K562 (cell line): ENCODE measurements at regions not wholly inside any gene's neighbourhood (a gene's known extent, or its start where the extent isn't known, plus 50 kb on each side); places are given as distances from the start of the nearest gene placed in this dataset.

Experiments
- ATAC-seq: fragments of 200-7000 bp; cut with Tn5 transposase; 3 replicates; pipeline ENCODE4 v1.9.1; 2020; ENCODE audit warnings: moderate library complexity
- BruUV-seq: library from RNA; stranded (reverse); fragments of 400-500 nt; replicated peaks from 2 replicates; lab custom pipeline; 2021; lab: Mats Ljungman, UMichigan
- CTCF ChIA-PET: fragments of 300-600 bp; formaldehyde crosslinking; extraction: SDS; loops from one replicate; lab custom pipeline; 2021; ENCODE audit warnings: low intra/inter-chr PET ratio; lab: Yijun Ruan, JAX
- POLR2A ChIA-PET: fragments of 300-600, 350-650 bp; sonication (Branson Sonifier 250); formaldehyde crosslinking; extraction: SDS; loops from one replicate; lab custom pipeline; 2021; ENCODE audit warnings: antibody characterized with exemption, inconsistent platforms; lab: Yijun Ruan, JAX
- DNase-seq, 4 experiments: peaks; one replicate each; pipeline versions ENCODE4 v3.0.0 to v3.0.0-alpha.2; 2011 to 2018; ENCODE audit warnings: low spot score in 3 of 4, mixed read lengths in 3 of 4; ENCODE audit errors: extremely low read depth in 1 of 4
- FAIRE-seq: peaks from 2 replicates; lab custom pipeline; 2011; peaks lifted over from hg19 to GRCh38; lab: Jason Lieb, UNC
- H2AFZ ChIP-seq: 2 replicates; pipeline ENCODE4 v1.6.0; 2011; ENCODE audit warnings: low read depth, low read length, control low read depth, inconsistent platforms
- H3K27ac ChIP-seq: fragments of 200-600 bp; 3 replicates; pipeline ENCODE4 v1.8.0; 2011; ENCODE audit warnings: low read depth, mild to moderate bottlenecking, control low read depth, inconsistent platforms, low read length, moderate library complexity, mixed read lengths; ENCODE audit errors: extremely low read depth
- H3K27me3 ChIP-seq, 2 experiments: fragments of 300-600 bp in 1 of 2; 2 replicates in 1 of 2; 3 replicates in 1 of 2; pipeline versions ENCODE4 v1.6.0 to v1.8.0; 2011; ENCODE audit warnings: inconsistent platforms in 2 of 2, low read length in 2 of 2, mild to moderate bottlenecking in 1 of 2, mixed read lengths in 1 of 2, moderate library complexity in 1 of 2; ENCODE audit not compliant: control insufficient read depth in 2 of 2, insufficient read depth in 2 of 2
- H3K36me3 ChIP-seq: fragments of 300-600 bp; 3 replicates; pipeline ENCODE4 v1.8.0; 2011; ENCODE audit warnings: mild to moderate bottlenecking, low read length, inconsistent platforms; ENCODE audit not compliant: control insufficient read depth, insufficient read depth
- H3K4me1 ChIP-seq, 2 experiments: fragments of 200-600 bp in 1 of 2; replicated peaks in 1 of 2; 2 replicates in 1 of 2; 3 replicates in 1 of 2; pipeline versions ENCODE4 v1.5.1 to v1.8.0; 2011; ENCODE audit warnings: inconsistent platforms in 2 of 2, low read length in 2 of 2, mild to moderate bottlenecking in 1 of 2, mixed read lengths in 1 of 2, moderate library complexity in 1 of 2; ENCODE audit not compliant: control insufficient read depth in 2 of 2, insufficient read depth in 2 of 2
- H3K4me2 ChIP-seq: 2 replicates; pipeline ENCODE4 v1.6.1; 2011; ENCODE audit warnings: low read length, control low read depth, inconsistent platforms, mixed read lengths; ENCODE audit not compliant: insufficient read depth
- H3K4me3 ChIP-seq: fragments of 200-600 bp; sonication (generic), shearing (Covaris generic); 2 replicates; pipeline ENCODE4 v1.5.1; 2016; ENCODE audit warnings: control low read depth, inconsistent platforms
- H3K79me2 ChIP-seq: fragments of 200-600 bp; 3 replicates; pipeline ENCODE4 v1.8.0; 2011; ENCODE audit warnings: low read length, inconsistent platforms; ENCODE audit not compliant: control insufficient read depth, insufficient read depth
- H3K9ac ChIP-seq, 2 experiments: 2 replicates each; pipeline versions ENCODE4 v1.6.0 to v1.6.1; 2011; ENCODE audit warnings: low read depth in 2 of 2, low read length in 2 of 2, control low read depth in 1 of 2, inconsistent platforms in 1 of 2, mild to moderate bottlenecking in 1 of 2, mixed read lengths in 1 of 2; ENCODE audit not compliant: insufficient read depth in 1 of 2
- H3K9me1 ChIP-seq: one replicate; pipeline ENCODE4 v1.6.0; 2011; ENCODE audit warnings: inconsistent platforms, mild to moderate bottlenecking, low read length, moderate library complexity; ENCODE audit not compliant: control insufficient read depth, insufficient read depth
- H3K9me3 ChIP-seq: replicated peaks from 2 replicates; pipeline ENCODE4 v1.5.1; 2011; ENCODE audit warnings: low read depth, low read length, inconsistent platforms; ENCODE audit not compliant: control insufficient read depth, insufficient read depth
- H4K20me1 ChIP-seq: replicated peaks from 2 replicates; pipeline ENCODE4 v1.6.1; 2011; ENCODE audit warnings: low read length, inconsistent platforms, mixed read lengths; ENCODE audit not compliant: control insufficient read depth, insufficient read depth
- BRCA1 ChIP-seq, 2 experiments: fragments of 450-650 bp in 1 of 2; sonication (generic) in 1 of 2; formaldehyde crosslinking in 1 of 2; IDR thresholded peaks; 2 replicates each; pipeline versions ENCODE4 v1.5.0 to v1.6.1; 2017 to 2020; ENCODE audit warnings: mild to moderate bottlenecking in 1 of 2, missing genetic modification reagents in 1 of 2
- CAMTA2 ChIP-seq: fragments of 250-450 bp; sonication (Bioruptor Pico); conservative IDR thresholded peaks from 2 replicates; pipeline ENCODE4 v1.5.1; 2022
- CEBPB ChIP-seq: fragments of 450-650 bp; IDR thresholded peaks from 2 replicates; pipeline ENCODE4 v1.6.1; 2016; ENCODE audit warnings: missing genetic modification characterization, missing compliant biosample characterization
- GTF3C2 ChIP-seq: IDR thresholded peaks from 3 replicates; pipeline ENCODE4 v1.6.1; 2011; ENCODE audit warnings: borderline replicate concordance, mild to moderate bottlenecking, moderate library complexity; ENCODE audit not compliant: insufficient read length; ENCODE audit errors: extremely low read depth
- NFXL1 ChIP-seq: fragments of 450-650 bp; formaldehyde crosslinking; IDR thresholded peaks from 2 replicates; pipeline ENCODE4 v1.4.0; 2021; ENCODE audit warnings: mild to moderate bottlenecking
- RBM39 ChIP-seq: fragments of 200-400 bp; formaldehyde crosslinking; optimal IDR thresholded peaks from 2 replicates; pipeline ENCODE3; 2018; ENCODE audit warnings: low read depth, low read length
- RUNX1 ChIP-seq: sonication (generic); IDR thresholded peaks from 2 replicates; pipeline ENCODE4 v1.6.1; 2016; ENCODE audit warnings: antibody characterized with exemption, low read depth
- TOE1 ChIP-seq, 2 experiments: fragments of 450-650 bp in 1 of 2; sonication (generic) in 1 of 2; formaldehyde crosslinking in 1 of 2; IDR thresholded peaks; 2 replicates each; pipeline versions ENCODE4 v1.7.1 to v1.8.0; 2016 to 2022; ENCODE audit warnings: borderline replicate concordance in 2 of 2, mild to moderate bottlenecking in 2 of 2, antibody characterized with exemption in 1 of 2, inconsistent platforms in 1 of 2, low read depth in 1 of 2, missing genetic modification reagents in 1 of 2, moderate library complexity in 1 of 2
- ZBTB43 ChIP-seq: sonication (generic); formaldehyde crosslinking; IDR thresholded peaks from 2 replicates; pipeline ENCODE4 v1.8.0; 2023; ENCODE audit warnings: mild to moderate bottlenecking, missing genetic modification reagents
- ZNF609 ChIP-seq: sonication (generic); formaldehyde crosslinking; IDR thresholded peaks from 2 replicates; pipeline ENCODE4 v1.8.1; 2023; ENCODE audit warnings: missing genetic modification reagents, mild to moderate bottlenecking, borderline replicate concordance
- ZNF644 ChIP-seq: fragments of 200-800 bp; sonication (Bioruptor generic); IDR thresholded peaks from 2 replicates; pipeline ENCODE4 v1.6.1; 2016; ENCODE audit warnings: low read depth, missing genetic modification characterization, missing compliant biosample characterization
- ZNF785 ChIP-seq: fragments of 250-450 bp; sonication (Bioruptor Pico); IDR thresholded peaks from 2 replicates; pipeline ENCODE4 v1.4.0; 2020; ENCODE audit warnings: mild to moderate bottlenecking
- WGBS: fragments of 100-300 bp; shearing (Covaris generic); methylation state at CpG from one replicate; pipeline ENCODE4 v1.1.6; 2016; ENCODE audit warnings: low coverage, mixed read lengths; ENCODE audit not compliant: insufficient coverage; ENCODE audit errors: missing lambda C conversion rate; 5-methylcytosine and 5-hydroxymethylcytosine counted together
- in situ Hi-C: fragments of 300-500 bp; cut with MboI; formaldehyde crosslinking; loops from 4 replicates; pipeline ENCODE4 v1.15.0; 2018; ENCODE audit warnings: inconsistent platforms, mixed read lengths
- intact Hi-C: fragments of 100-400 bp; cut with micrococcal nuclease; formaldehyde crosslinking; loops from 2 replicates; pipeline ENCODE4 v1.14.2; 2022

GRCh38 chr4:175953116-175953515 lies 112.5 kb upstream of the WDR17 start:
- Histone ChIP-seq H3K4me1 (no peaks in the 10 kb centered on the region), H3K9me1 (no peaks in the 10 kb centered on the region), H3K4me3 (no peak overlapping the region), H3K36me3 (no peaks in the 10 kb centered on the region), H3K9me3 (no peaks in the 10 kb centered on the region), H4K20me1 (no peaks in the 10 kb centered on the region), H3K4me2 (no peak overlapping the region), H3K9ac (no peak overlapping the region), H3K27me3 (no peaks in the 10 kb centered on the region), H3K79me2 (no peaks in the 10 kb centered on the region), H2AFZ (no peak overlapping the region), H3K27ac (no peak overlapping the region)
- POLR2A ChIA-PET = interaction anchor here (0.5 kb wide), 1 partner anchor 29 kb away, joined by 3 read pairs; no protein-coding TSS in a partner anchor
- CTCF ChIA-PET = no interaction called here
- TF ChIP-seq RBM39 = no peak
- no peak for TF ChIP-seq CAMTA2 (CRISPR knock-in tag)
- no peak for TF ChIP-seq ZNF644
- no peak for TF ChIP-seq NFXL1 (CRISPR knock-in tag)
- TF ChIP-seq BRCA1 (IDR thresholded peaks at IDR 0.05) = no peak
- no peak for TF ChIP-seq BRCA1 (CRISPR knock-in tag; IDR thresholded peaks at IDR 0.05)
- no peak for TF ChIP-seq RUNX1
- no peak for TF ChIP-seq GTF3C2
- no peak for TF ChIP-seq TOE1 (IDR thresholded peaks at IDR 0.05; ENCODE audit: borderline replicate concordance)
- no peak for TF ChIP-seq TOE1 (CRISPR knock-in tag; IDR thresholded peaks at IDR 0.05; ENCODE audit: borderline replicate concordance, low read depth)
- no peak for TF ChIP-seq ZNF609 (CRISPR knock-in tag)
- TF ChIP-seq ZNF785 (CRISPR knock-in tag) = no peak
- no peak for TF ChIP-seq ZBTB43 (CRISPR knock-in tag)
- no peak for TF ChIP-seq CEBPB (tag)
- ATAC-seq = no peak
- in situ Hi-C loops (loop anchor here (25.0 kb wide), 1 partner anchor 384 kb away; no protein-coding TSS in a partner anchor), intact Hi-C loops (no loop called here)
- no peak for FAIRE-seq
- WGBS = 0% methylated on average over 2 of the region's 2 CpGs
- no TSS peak for BruUV-seq
- no peak for DNase-seq
